Nephron (organoid): ENCODE measurements at regions not wholly inside any gene's neighbourhood (a gene's known extent, or its start where the extent isn't known, plus 50 kb on each side); places are given as distances from the start of the nearest gene placed in this dataset.
A peak's percentile ranks its signal among the peaks of the same experiment; 100 is the strongest.

Source experiments
- H3K27ac Mint-ChIP-seq, 3 experiments: 2 replicates each; pipeline ENCODE4 v1.8.0; 2020; ENCODE audit warnings: mixed read lengths in 3 of 3, mild to moderate bottlenecking in 2 of 3, moderate library complexity in 1 of 3
- H3K27me3 Mint-ChIP-seq: 2 replicates; pipeline ENCODE4 v1.8.0; 2021; ENCODE audit warnings: low read depth, mild to moderate bottlenecking, moderate library complexity, mixed read lengths
- H3K36me3 Mint-ChIP-seq: 2 replicates; pipeline ENCODE4 v1.8.0; 2020; ENCODE audit warnings: low read depth, mixed read lengths
- H3K4me1 Mint-ChIP-seq: 2 replicates; pipeline ENCODE4 v1.8.0; 2020; ENCODE audit warnings: mixed read lengths
- H3K4me3 Mint-ChIP-seq, 3 experiments: 2 replicates each; pipeline ENCODE4 v1.8.0; 2020; ENCODE audit warnings: mild to moderate bottlenecking in 3 of 3, mixed read lengths in 3 of 3, moderate library complexity in 2 of 3
- H3K9me3 Mint-ChIP-seq: 2 replicates; pipeline ENCODE4 v1.8.0; 2020; ENCODE audit warnings: mixed read lengths
- TF ChIP-seq, protein P1 (sequence below), 3 experiments: fragments of 200-600 bp; sonication (generic); IDR thresholded peaks; one replicate each; pipeline ENCODE4 v1.5.0; 2021; ENCODE audit warnings: antibody characterized with exemption in 3 of 3; ENCODE audit not compliant: unreplicated experiment in 3 of 3

DNA sequence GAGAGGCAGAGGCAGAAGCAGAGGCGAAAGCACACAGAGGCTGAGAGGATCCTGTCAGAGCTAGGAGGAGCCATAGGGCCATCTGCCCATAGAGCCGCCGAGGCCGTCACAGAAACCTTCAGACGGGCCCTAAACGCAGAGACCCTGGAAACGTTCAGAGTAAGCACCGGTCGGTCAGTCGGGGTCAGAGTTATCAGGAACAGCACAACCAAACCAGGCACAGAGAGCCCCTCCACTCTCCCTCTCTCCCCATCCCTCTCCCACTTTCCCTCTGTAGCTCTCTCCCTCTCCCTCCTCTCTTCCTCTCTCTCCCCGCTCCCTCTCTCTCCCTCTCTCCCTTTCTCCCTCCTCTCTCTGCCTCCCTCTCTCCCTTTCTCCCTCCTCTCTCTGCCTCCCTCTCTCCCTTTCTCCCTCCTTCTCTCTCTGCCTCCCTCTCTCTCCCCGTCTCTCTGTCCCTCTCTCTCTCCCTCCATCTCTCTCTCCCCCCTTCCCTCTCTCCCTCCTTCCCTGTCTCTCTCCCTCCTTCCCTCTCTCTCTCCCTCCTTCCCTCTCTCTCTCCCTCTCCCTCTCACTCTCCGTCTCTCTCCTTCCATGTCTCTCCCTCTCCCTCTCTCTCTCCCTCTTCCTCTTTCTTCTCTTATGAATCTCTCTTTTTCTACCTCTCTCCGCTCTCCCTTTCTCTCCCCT, 138.9 kb downstream of the C16orf95 start:
- Mint-ChIP-seq H3K27me3 (peaks cover 48% of the 10 kb centered on the region), H3K4me1 (peaks cover 24% of the 10 kb centered on the region), H3K36me3 (no peaks in the 10 kb centered on the region), H3K4me3 (peak overlapping the region; percentile 30 to 66 (median 61)), H3K9me3 (no peaks in the 10 kb centered on the region), H3K27ac (peak overlapping the region; percentile 83 to 97 (median 96))
- TF ChIP-seq, protein P1, sequence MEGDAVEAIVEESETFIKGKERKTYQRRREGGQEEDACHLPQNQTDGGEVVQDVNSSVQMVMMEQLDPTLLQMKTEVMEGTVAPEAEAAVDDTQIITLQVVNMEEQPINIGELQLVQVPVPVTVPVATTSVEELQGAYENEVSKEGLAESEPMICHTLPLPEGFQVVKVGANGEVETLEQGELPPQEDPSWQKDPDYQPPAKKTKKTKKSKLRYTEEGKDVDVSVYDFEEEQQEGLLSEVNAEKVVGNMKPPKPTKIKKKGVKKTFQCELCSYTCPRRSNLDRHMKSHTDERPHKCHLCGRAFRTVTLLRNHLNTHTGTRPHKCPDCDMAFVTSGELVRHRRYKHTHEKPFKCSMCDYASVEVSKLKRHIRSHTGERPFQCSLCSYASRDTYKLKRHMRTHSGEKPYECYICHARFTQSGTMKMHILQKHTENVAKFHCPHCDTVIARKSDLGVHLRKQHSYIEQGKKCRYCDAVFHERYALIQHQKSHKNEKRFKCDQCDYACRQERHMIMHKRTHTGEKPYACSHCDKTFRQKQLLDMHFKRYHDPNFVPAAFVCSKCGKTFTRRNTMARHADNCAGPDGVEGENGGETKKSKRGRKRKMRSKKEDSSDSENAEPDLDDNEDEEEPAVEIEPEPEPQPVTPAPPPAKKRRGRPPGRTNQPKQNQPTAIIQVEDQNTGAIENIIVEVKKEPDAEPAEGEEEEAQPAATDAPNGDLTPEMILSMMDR (IDR thresholded peaks at IDR 0.05; ENCODE audit: unreplicated experiment in 3 of 3) = no peak

DNA sequence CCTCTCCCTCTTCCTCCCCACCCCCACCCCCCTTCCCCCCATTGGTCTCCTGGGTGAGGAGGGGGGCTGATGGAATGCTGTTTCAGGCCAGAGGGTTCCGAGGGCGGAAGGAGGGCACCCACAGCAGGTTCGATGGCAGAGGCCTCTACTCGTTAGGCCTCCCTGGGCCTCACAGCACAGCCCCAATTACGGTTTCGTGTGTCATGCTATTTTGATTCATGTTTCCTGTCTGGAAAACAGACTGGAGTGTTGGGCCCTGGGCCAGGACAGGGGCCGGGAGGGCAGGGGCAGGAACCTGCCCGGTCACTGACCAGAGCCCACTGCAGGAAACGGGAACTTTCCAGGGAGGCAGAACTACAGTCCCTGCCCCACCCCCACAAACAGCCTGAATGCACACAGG, 138.2 kb downstream of the C16orf95 start:
- no peaks in the 10 kb centered on the region for H3K9me3 Mint-ChIP-seq
- H3K27me3 Mint-ChIP-seq = peaks cover 51% of the 10 kb centered on the region
- no peaks in the 10 kb centered on the region for H3K36me3 Mint-ChIP-seq
- peak overlapping the region; percentile 83 to 97 (median 96) for H3K27ac Mint-ChIP-seq
- peaks cover 26% of the 10 kb centered on the region for H3K4me1 Mint-ChIP-seq
- TF ChIP-seq, protein P1 (IDR thresholded peaks at IDR 0.05; ENCODE audit: unreplicated experiment in 3 of 3) = no peak
- H3K4me3 Mint-ChIP-seq = no peak overlapping the region

DNA sequence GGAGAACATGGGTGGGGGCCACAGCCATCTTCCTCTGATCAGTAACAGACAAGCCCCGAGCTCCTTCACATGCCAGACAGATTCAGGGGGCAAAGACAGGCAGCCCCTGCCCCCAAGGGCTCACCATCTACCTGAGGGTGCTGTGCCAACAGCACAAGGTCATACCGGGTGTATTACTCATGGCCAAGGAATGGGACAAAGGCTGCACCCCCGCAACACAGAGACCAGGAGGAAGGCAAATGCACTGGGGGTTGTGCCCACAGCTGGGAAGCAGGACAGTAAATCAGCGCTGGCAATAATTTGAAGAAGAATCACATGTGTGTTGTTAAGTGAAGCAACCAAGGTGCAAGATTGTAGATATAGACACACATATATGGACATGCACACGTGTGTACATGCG, 137.1 kb downstream of the C16orf95 start:
- H3K27me3 Mint-ChIP-seq = peaks cover 55% of the 10 kb centered on the region
- TF ChIP-seq, protein P1 (IDR thresholded peaks at IDR 0.05; ENCODE audit: unreplicated experiment in 3 of 3) = no peak
- H3K4me3 Mint-ChIP-seq = peak overlapping the region in 1 of 3 experiments; percentile 12
- H3K9me3 Mint-ChIP-seq = no peaks in the 10 kb centered on the region
- peaks cover 29% of the 10 kb centered on the region for H3K4me1 Mint-ChIP-seq
- no peaks in the 10 kb centered on the region for H3K36me3 Mint-ChIP-seq
- H3K27ac Mint-ChIP-seq = peak overlapping the region in 2 of 3 experiments; percentile 37 to 60

DNA sequence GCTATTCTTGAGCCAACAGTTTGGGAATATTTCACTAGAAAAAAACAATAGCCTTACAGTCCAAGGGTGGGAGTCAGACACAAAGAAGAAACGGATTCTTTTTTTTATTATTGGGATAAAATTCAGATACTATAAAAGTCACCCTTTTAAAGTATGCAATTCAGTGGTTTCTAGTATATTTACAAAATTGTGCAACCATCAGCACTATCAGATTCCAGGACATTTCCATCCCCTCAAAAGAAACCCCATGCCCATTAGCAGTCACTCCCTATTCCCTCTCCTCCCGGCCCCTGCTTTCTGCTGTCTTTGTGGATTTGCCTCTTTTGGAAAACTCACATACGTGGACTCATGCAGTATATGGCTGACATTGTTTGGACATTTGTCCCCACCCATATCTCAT, 134.4 kb downstream of the C16orf95 start:
- peak overlapping the region in 2 of 3 experiments; percentile 53 to 85 for H3K27ac Mint-ChIP-seq
- H3K9me3 Mint-ChIP-seq = peaks cover 5% of the 10 kb centered on the region
- peaks cover 7% of the 10 kb centered on the region for H3K36me3 Mint-ChIP-seq
- H3K4me3 Mint-ChIP-seq = no peak overlapping the region
- H3K27me3 Mint-ChIP-seq = peaks cover 59% of the 10 kb centered on the region
- peaks cover 34% of the 10 kb centered on the region for H3K4me1 Mint-ChIP-seq
- TF ChIP-seq, protein P1 (IDR thresholded peaks at IDR 0.05; ENCODE audit: unreplicated experiment in 3 of 3) = no peak

DNA sequence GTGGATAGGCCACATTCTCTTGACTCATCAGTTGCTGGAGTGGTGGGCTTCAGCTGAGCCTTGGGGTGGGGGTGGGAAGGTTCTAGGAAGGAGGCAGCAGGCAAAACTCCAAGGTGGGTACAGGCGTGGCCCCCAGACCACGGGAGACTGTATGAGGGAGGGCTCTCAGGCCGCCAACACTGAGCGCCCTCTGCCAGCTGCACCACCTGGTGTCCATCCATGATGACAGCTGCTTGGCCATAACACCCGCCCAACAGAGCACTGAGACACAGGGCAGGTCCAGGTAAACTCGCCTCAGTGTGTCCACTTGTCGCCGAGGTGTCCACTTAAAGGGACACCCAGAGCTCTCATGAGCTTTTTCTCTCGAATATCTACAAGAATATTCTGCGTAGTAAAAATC, 133.5 kb downstream of the C16orf95 start:
- peaks cover 5% of the 10 kb centered on the region for H3K9me3 Mint-ChIP-seq
- peak overlapping the region in 2 of 3 experiments; percentile 51 to 68 for H3K27ac Mint-ChIP-seq
- TF ChIP-seq, protein P1 (IDR thresholded peaks at IDR 0.05; ENCODE audit: unreplicated experiment in 3 of 3) = no peak
- peaks cover 29% of the 10 kb centered on the region for H3K4me1 Mint-ChIP-seq
- H3K36me3 Mint-ChIP-seq = peaks cover 10% of the 10 kb centered on the region
- H3K4me3 Mint-ChIP-seq = no peak overlapping the region
- H3K27me3 Mint-ChIP-seq = peaks cover 51% of the 10 kb centered on the region

DNA sequence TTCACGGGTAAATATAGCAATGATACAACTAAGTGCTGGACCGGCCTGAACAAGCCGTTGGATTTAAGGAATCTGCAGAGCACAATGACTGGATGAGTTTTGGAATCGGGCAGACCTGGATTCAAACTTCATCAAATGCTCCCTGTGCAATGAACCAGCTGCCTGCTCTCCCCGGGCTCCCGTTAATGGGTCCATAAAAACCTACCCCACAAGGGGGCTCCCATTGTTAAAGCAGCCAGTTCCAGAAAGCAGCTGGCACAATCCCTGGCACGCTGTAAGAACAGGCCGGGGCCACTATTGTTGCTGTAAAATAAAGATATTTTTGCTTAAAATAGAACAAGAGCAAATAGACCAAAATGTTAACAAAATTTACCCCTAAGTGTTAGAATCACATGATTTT, 131.9 kb downstream of the C16orf95 start:
- H3K4me1 Mint-ChIP-seq = peaks cover 29% of the 10 kb centered on the region

More for the DNA sequence above, 131.9 kb downstream of the C16orf95 start:
- Mint-ChIP-seq H3K4me3 (no peak overlapping the region), H3K27me3 (peaks cover 46% of the 10 kb centered on the region), H3K27ac (peak overlapping the region in 1 of 3 experiments; percentile 73), H3K9me3 (peaks cover 5% of the 10 kb centered on the region), H3K36me3 (peaks cover 10% of the 10 kb centered on the region)
- TF ChIP-seq, protein P1 (IDR thresholded peaks at IDR 0.05; ENCODE audit: unreplicated experiment in 3 of 3) = no peak
